PC-9 (cell line): ENCODE measurements at regions not wholly inside any gene's neighbourhood (a gene's known extent, or its start where the extent isn't known, plus 50 kb on each side); places are given as distances from the start of the nearest gene placed in this dataset.

Experiments used
- EZH2 ChIP-seq: fragments of 200-600 bp; sonication (generic); IDR thresholded peaks from 2 replicates; pipeline ENCODE4 v1.8.0; 2017; ENCODE audit warnings: antibody characterized with exemption, low read depth
- TF ChIP-seq, protein P1 (sequence below): fragments of 200-600 bp; sonication (generic); conservative IDR thresholded peaks from 2 replicates; pipeline ENCODE4 v1.6.1; 2017; ENCODE audit warnings: mixed run types, antibody characterized with exemption, mild to moderate bottlenecking, moderate library complexity

DNA sequence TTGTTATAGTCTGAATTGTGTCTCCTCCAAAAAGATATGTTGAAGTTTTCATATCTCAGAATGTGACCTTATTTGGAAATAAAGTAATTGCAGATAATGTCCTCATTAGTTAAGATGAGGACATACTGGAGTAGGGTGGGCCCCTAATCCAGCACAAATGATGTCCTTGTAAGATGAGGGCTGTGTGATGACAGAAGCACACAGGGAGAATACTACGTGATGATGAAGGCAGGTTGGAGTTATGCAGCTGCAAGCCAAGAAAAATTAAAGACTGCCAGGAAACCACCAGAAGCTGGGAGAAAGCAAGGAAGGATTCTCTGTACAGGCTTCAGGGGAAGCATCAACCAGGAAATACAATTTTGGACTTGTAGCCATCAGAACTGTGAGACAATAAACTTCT lies 58.3 kb upstream of the PNPT1 start:
- TF ChIP-seq, protein P1, sequence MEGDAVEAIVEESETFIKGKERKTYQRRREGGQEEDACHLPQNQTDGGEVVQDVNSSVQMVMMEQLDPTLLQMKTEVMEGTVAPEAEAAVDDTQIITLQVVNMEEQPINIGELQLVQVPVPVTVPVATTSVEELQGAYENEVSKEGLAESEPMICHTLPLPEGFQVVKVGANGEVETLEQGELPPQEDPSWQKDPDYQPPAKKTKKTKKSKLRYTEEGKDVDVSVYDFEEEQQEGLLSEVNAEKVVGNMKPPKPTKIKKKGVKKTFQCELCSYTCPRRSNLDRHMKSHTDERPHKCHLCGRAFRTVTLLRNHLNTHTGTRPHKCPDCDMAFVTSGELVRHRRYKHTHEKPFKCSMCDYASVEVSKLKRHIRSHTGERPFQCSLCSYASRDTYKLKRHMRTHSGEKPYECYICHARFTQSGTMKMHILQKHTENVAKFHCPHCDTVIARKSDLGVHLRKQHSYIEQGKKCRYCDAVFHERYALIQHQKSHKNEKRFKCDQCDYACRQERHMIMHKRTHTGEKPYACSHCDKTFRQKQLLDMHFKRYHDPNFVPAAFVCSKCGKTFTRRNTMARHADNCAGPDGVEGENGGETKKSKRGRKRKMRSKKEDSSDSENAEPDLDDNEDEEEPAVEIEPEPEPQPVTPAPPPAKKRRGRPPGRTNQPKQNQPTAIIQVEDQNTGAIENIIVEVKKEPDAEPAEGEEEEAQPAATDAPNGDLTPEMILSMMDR, result no peak
- TF ChIP-seq EZH2, result no peak
